Common myeloid progenitor, CD34-positive (primary cell): ENCODE measurements at regions not wholly inside any gene's neighbourhood (a gene's known extent, or its start where the extent isn't known, plus 50 kb on each side); places are given as distances from the start of the nearest gene placed in this dataset.
A peak's percentile ranks its signal among the peaks of the same experiment; 100 is the strongest.

ENCODE experiments used
- CTCF ChIA-PET: fragments of 350-600 bp; sonication (Branson Sonifier 250); formaldehyde crosslinking; loops from one replicate; lab custom pipeline; 2021; ENCODE audit warnings: antibody characterized with exemption; lab: Charles Lee
- POLR2A ChIA-PET: fragments of 350-600 bp; sonication (Branson Sonifier 250); formaldehyde crosslinking; loops from one replicate; lab custom pipeline; 2021; ENCODE audit warnings: antibody characterized with exemption; lab: Charles Lee
- DNase-seq, 3 donors: peaks; one replicate each; pipeline versions ENCODE4 v3.0.0 to v3.0.0-alpha.2; 2013
- H3K27ac ChIP-seq, 2 experiments: 1 replicate in 1 of 2; 2 replicates in 1 of 2; pipeline ENCODE4 v1.7.0; 2013; ENCODE audit warnings: inconsistent platforms in 2 of 2, low read length in 2 of 2, mild to moderate bottlenecking in 2 of 2, low read depth in 1 of 2, moderate library complexity in 1 of 2; ENCODE audit not compliant: severe bottlenecking in 2 of 2, insufficient read depth in 1 of 2, poor library complexity in 1 of 2
- H3K27me3 ChIP-seq, 5 experiments: replicated peaks in 2 of 5; 1 replicate in 3 of 5; 2 replicates in 2 of 5; pipeline versions ENCODE4 v1.6.1 to v1.7.0; 2013; ENCODE audit warnings: low read length in 4 of 5, mild to moderate bottlenecking in 2 of 5, moderate library complexity in 2 of 5, inconsistent platforms in 1 of 5; ENCODE audit not compliant: insufficient read depth in 5 of 5, control insufficient read depth in 4 of 5
- H3K36me3 ChIP-seq, 4 experiments: 1 replicate in 2 of 4; 2 replicates in 2 of 4; pipeline versions ENCODE4 v1.6.1 to v1.7.0; 2013; ENCODE audit warnings: low read length in 3 of 4, control low read depth in 1 of 4, mild to moderate bottlenecking in 1 of 4; ENCODE audit not compliant: control insufficient read depth in 4 of 4, insufficient read depth in 4 of 4
- H3K4me1 ChIP-seq, 4 experiments: 1 replicate in 3 of 4; 2 replicates in 1 of 4; pipeline versions ENCODE4 v1.6.1 to v1.7.1; 2013; ENCODE audit warnings: low read length in 3 of 4, mild to moderate bottlenecking in 3 of 4, control low read depth in 1 of 4, inconsistent platforms in 1 of 4, moderate library complexity in 1 of 4; ENCODE audit not compliant: control insufficient read depth in 4 of 4, insufficient read depth in 4 of 4; ENCODE audit errors: control extremely low read depth in 1 of 4
- H3K4me3 ChIP-seq, 7 experiments: 1 replicate in 4 of 7; 2 replicates in 3 of 7; pipeline versions ENCODE4 v1.5.1 to v1.7.0; 2013; ENCODE audit warnings: mild to moderate bottlenecking in 7 of 7, low read length in 6 of 7, moderate library complexity in 6 of 7, inconsistent platforms in 2 of 7, low read depth in 2 of 7, control low read depth in 1 of 7; ENCODE audit not compliant: insufficient read depth in 4 of 7, control insufficient read depth in 1 of 7; ENCODE audit errors: extremely low read depth in 1 of 7
- H3K9me3 ChIP-seq, 5 experiments: 1 replicate in 4 of 5; 2 replicates in 1 of 5; pipeline versions ENCODE4 v1.6.1 to v1.7.1; 2013; ENCODE audit warnings: low read length in 4 of 5, mild to moderate bottlenecking in 2 of 5, inconsistent platforms in 1 of 5, low read depth in 1 of 5, moderate library complexity in 1 of 5; ENCODE audit not compliant: control insufficient read depth in 4 of 5, insufficient read depth in 2 of 5; ENCODE audit errors: control extremely low read depth in 1 of 5
- WGBS: methylation state at CpG from one replicate; pipeline ENCODE4 v1.1.5; 2013; ENCODE audit not compliant: insufficient coverage; 5-methylcytosine and 5-hydroxymethylcytosine counted together

GRCh38 chr13:78393286-78394142, 209.8 kb downstream of the POU4F1 start:
- POLR2A ChIA-PET: no interaction called here
- CTCF ChIA-PET: no interaction called here

GRCh38 chr13:78383899-78384298, 219.5 kb downstream of the POU4F1 start:
- Histone ChIP-seq H3K9me3 (no peaks in the 10 kb centered on the region), H3K36me3 (no peaks in the 10 kb centered on the region), H3K27me3 (no peaks in the 10 kb centered on the region), H3K4me3 (no peak overlapping the region), H3K4me1 (no peaks in the 10 kb centered on the region), H3K27ac (no peak overlapping the region)
- CTCF ChIA-PET: interaction anchor here (1.3 kb wide), 1 partner anchor 213 kb away, joined by 3 read pairs; no protein-coding TSS in a partner anchor
- POLR2A ChIA-PET: no interaction called here
- peak in 1 of 3 donors; percentile 11 for DNase-seq
- whole genome bisulfite sequencing: no CpG with 5 or more reads among the region's 1 CpG

More at GRCh38 chr13:78393286-78394142, 209.8 kb downstream of the POU4F1 start:
- DNase-seq: peak in 1 of 3 donors; percentile 27
- no peak overlapping the region for H3K27ac ChIP-seq
- H3K4me3 ChIP-seq: no peak overlapping the region
- H3K9me3 ChIP-seq: no peaks in the 10 kb centered on the region
- H3K4me1 ChIP-seq: peaks cover 0 to 5% (median 0%) of the 10 kb centered on the region in 4 experiments
- no CpG with 5 or more reads among the region's 4 CpGs for WGBS
- no peaks in the 10 kb centered on the region for H3K27me3 ChIP-seq
- no peaks in the 10 kb centered on the region for H3K36me3 ChIP-seq

- H3K9me3 ChIP-seq: no peaks in the 10 kb centered on the region
- H3K36me3 ChIP-seq: no peaks in the 10 kb centered on the region
- no peak overlapping the region for H3K27ac ChIP-seq
- ChIA-PET POLR2A (no interaction called here), CTCF (no interaction called here)
- DNase-seq: peak in 2 of 3 donors; percentile 65 to 73
- no peaks in the 10 kb centered on the region for H3K27me3 ChIP-seq
- H3K4me3 ChIP-seq: no peak overlapping the region
- WGBS: 51% methylated on average over 6 of the region's 7 CpGs
- H3K4me1 ChIP-seq: no peaks in the 10 kb centered on the region
These were observed 220.3 kb downstream of the POU4F1 start for GRCh38 chr13:78383071-78383484.

- WGBS: 100% methylated on average over 2 of the region's 4 CpGs
- no peak for DNase-seq
- Histone ChIP-seq H3K27ac (no peak overlapping the region), H3K4me1 (no peaks in the 10 kb centered on the region), H3K4me3 (no peak overlapping the region), H3K27me3 (no peaks in the 10 kb centered on the region), H3K36me3 (no peaks in the 10 kb centered on the region), H3K9me3 (no peaks in the 10 kb centered on the region)
- CTCF ChIA-PET: no interaction called here
- POLR2A ChIA-PET: no interaction called here
These were observed 220.9 kb downstream of the POU4F1 start for GRCh38 chr13:78382491-78382890.

GRCh38 chr13:78376822-78377221, 226.5 kb downstream of the POU4F1 start:
- ChIA-PET POLR2A (no interaction called here), CTCF (no interaction called here)
- 100% methylated on average over 2 of the region's 4 CpGs for WGBS
- no peak overlapping the region for H3K4me3 ChIP-seq
- H3K9me3 ChIP-seq: no peaks in the 10 kb centered on the region
- no peak for DNase-seq
- no peaks in the 10 kb centered on the region for H3K4me1 ChIP-seq
- H3K27ac ChIP-seq: no peak overlapping the region
- no peaks in the 10 kb centered on the region for H3K27me3 ChIP-seq
- H3K36me3 ChIP-seq: no peaks in the 10 kb centered on the region

GRCh38 chr13:78376033-78376432, 227.3 kb downstream of the POU4F1 start:
- peak in 2 of 3 donors; percentile 36 to 56 for DNase-seq
- ChIA-PET POLR2A (no interaction called here), CTCF (no interaction called here)
- Histone ChIP-seq H3K4me1 (no peaks in the 10 kb centered on the region), H3K27ac (no peak overlapping the region), H3K4me3 (no peak overlapping the region), H3K27me3 (no peaks in the 10 kb centered on the region), H3K36me3 (no peaks in the 10 kb centered on the region), H3K9me3 (no peaks in the 10 kb centered on the region)
- 38% methylated on average over 1 of the region's 2 CpGs for WGBS

GRCh38 chr13:78372581-78372980, 230.8 kb downstream of the POU4F1 start:
- Histone ChIP-seq H3K27me3 (no peaks in the 10 kb centered on the region), H3K4me1 (no peaks in the 10 kb centered on the region), H3K36me3 (no peaks in the 10 kb centered on the region), H3K9me3 (no peaks in the 10 kb centered on the region), H3K27ac (no peak overlapping the region), H3K4me3 (no peak overlapping the region)
- DNase-seq: no peak
- ChIA-PET CTCF (interaction anchor here (1.5 kb wide), 1 partner anchor 9 kb away, joined by 4 read pairs; no protein-coding TSS in a partner anchor), POLR2A (no interaction called here)
- WGBS: 100% methylated on average over 2 of the region's 3 CpGs
